ENCODE measurements at regions not wholly inside any gene's neighbourhood (a gene's known extent, or its start where the extent isn't known, plus 50 kb on each side); places are given as distances from the start of the nearest gene placed in this dataset.

GRCh38 chr1:192024881-192025280 is 133.4 kb upstream of the RGS18 start:
- Mint-ChIP-seq H3K36me3 (no peaks in the 10 kb centered on the region), H3K4me3 (no peak overlapping the region), H3K27ac (no peak overlapping the region), H3K4me1 (no peaks in the 10 kb centered on the region), H3K27me3 (ENCODE audit: low read depth) (no peaks in the 10 kb centered on the region), H3K9me3 (peaks cover 6% of the 10 kb centered on the region)
- DNase-seq (ENCODE audit: low spot score) (no peak), ATAC-seq (no peak)
- TF ChIP-seq HMGXB4 (CRISPR knock-in tag; IDR thresholded peaks at IDR 0.05), result no peak
- no peak for TF ChIP-seq USF2 (CRISPR knock-in tag; IDR thresholded peaks at IDR 0.05)
- TF ChIP-seq NFYB (CRISPR knock-in tag; conservative IDR thresholded peaks at IDR 0.05; ENCODE audit: low read depth), result no peak
- TF ChIP-seq ZNF671 (CRISPR knock-in tag; IDR thresholded peaks at IDR 0.05), result no peak
- TF ChIP-seq FOXP1 (CRISPR knock-in tag; IDR thresholded peaks at IDR 0.05; ENCODE audit: borderline replicate concordance), result no peak
- no peak for TF ChIP-seq GRHL2 (CRISPR knock-in tag; IDR thresholded peaks at IDR 0.05; ENCODE audit: insufficient replicate concordance, severe bottlenecking)
- TF ChIP-seq ZNF263 (CRISPR knock-in tag; IDR thresholded peaks at IDR 0.05; ENCODE audit: low read depth), result no peak
- no peak for TF ChIP-seq ZNF232 (CRISPR knock-in tag; IDR thresholded peaks at IDR 0.05)
- TF ChIP-seq TEAD4 (CRISPR knock-in tag; IDR thresholded peaks at IDR 0.05), result no peak
- no peak for TF ChIP-seq EMX1 (CRISPR knock-in tag; IDR thresholded peaks at IDR 0.05)
- CTCF ChIA-PET, result no interaction called here
- POLR2A ChIA-PET, result no interaction called here

GRCh38 chr1:192038567-192038966 is 119.7 kb upstream of the RGS18 start:
- no peaks in the 10 kb centered on the region for H3K27me3 Mint-ChIP-seq (ENCODE audit: low read depth)
- peaks cover 12% of the 10 kb centered on the region for H3K36me3 Mint-ChIP-seq
- no peak overlapping the region for H3K27ac Mint-ChIP-seq
- ATAC-seq (no peak), DNase-seq (ENCODE audit: low spot score) (no peak)
- ChIA-PET CTCF (no interaction called here), POLR2A (no interaction called here)
- TF ChIP-seq JAZF1 (CRISPR knock-in tag; IDR thresholded peaks at IDR 0.05), result no peak
- no peak for TF ChIP-seq ATF6 (CRISPR knock-in tag; IDR thresholded peaks at IDR 0.05)
- TF ChIP-seq ZSCAN18 (CRISPR knock-in tag; IDR thresholded peaks at IDR 0.05), result no peak
- no peak for TF ChIP-seq TEAD4 (CRISPR knock-in tag; IDR thresholded peaks at IDR 0.05)
- no peak for TF ChIP-seq CTCF (IDR thresholded peaks at IDR 0.05)
- no peak for TF ChIP-seq E2F1 (CRISPR knock-in tag; IDR thresholded peaks at IDR 0.05)
- TF ChIP-seq MLX (CRISPR knock-in tag; IDR thresholded peaks at IDR 0.05), result no peak
- no peak for TF ChIP-seq ZNF263 (CRISPR knock-in tag; IDR thresholded peaks at IDR 0.05; ENCODE audit: low read depth)
- TF ChIP-seq NR1H2 (CRISPR knock-in tag; IDR thresholded peaks at IDR 0.05), result no peak
- TF ChIP-seq GRHL2 (CRISPR knock-in tag; IDR thresholded peaks at IDR 0.05; ENCODE audit: insufficient replicate concordance, severe bottlenecking), result no peak
- TF ChIP-seq ZNF425 (CRISPR knock-in tag; conservative IDR thresholded peaks at IDR 0.05), result no peak
- TF ChIP-seq CREB1 (CRISPR knock-in tag; IDR thresholded peaks at IDR 0.05), result no peak
- TF ChIP-seq CBFB (CRISPR knock-in tag; IDR thresholded peaks at IDR 0.05; ENCODE audit: low read depth), result no peak
- no peak for TF ChIP-seq ZNF396 (CRISPR knock-in tag; IDR thresholded peaks at IDR 0.05; ENCODE audit: borderline replicate concordance)
- no peak for TF ChIP-seq TP53 (CRISPR knock-in tag; IDR thresholded peaks at IDR 0.05)
- no peaks in the 10 kb centered on the region for H3K4me1 Mint-ChIP-seq
- H3K9me3 Mint-ChIP-seq, result peaks cover 10% of the 10 kb centered on the region
- H3K4me3 Mint-ChIP-seq, result no peak overlapping the region
